ENCODE measurements at regions not wholly inside any gene's neighbourhood (a gene's known extent, or its start where the extent isn't known, plus 50 kb on each side); places are given as distances from the start of the nearest gene placed in this dataset.
A peak's percentile ranks its signal among the peaks of the same experiment; 100 is the strongest.

GRCh38 chr14:98368916-98369315 lies 903.1 kb downstream of the BCL11B start:
- no peak for DNase-seq

GRCh38 chr14:98369344-98369743 lies 902.7 kb downstream of the BCL11B start:
- no peak for DNase-seq

GRCh38 chr14:98370352-98370751 lies 901.6 kb downstream of the BCL11B start:
- DNase-seq: no peak

- DNase-seq: no peak
Observed at GRCh38 chr14:98371141-98371540, 900.9 kb downstream of the BCL11B start.

GRCh38 chr14:98374136-98374535 lies 897.9 kb downstream of the BCL11B start:
- no peak for DNase-seq

- DNase-seq: no peak
Observed at GRCh38 chr14:98375566-98375965, 896.4 kb downstream of the BCL11B start.

GRCh38 chr14:98379830-98380229 lies 892.2 kb downstream of the BCL11B start:
- DNase-seq: no peak

- DNase-seq: no peak
Observed at GRCh38 chr14:98382662-98383061, 889.3 kb downstream of the BCL11B start.

GRCh38 chr14:98385851-98386250 lies 886.1 kb downstream of the BCL11B start:
- DNase-seq: no peak

GRCh38 chr14:98391061-98391460 lies 880.9 kb downstream of the BCL11B start:
- no peak for DNase-seq

- DNase-seq: no peak
Observed at GRCh38 chr14:98393527-98393926, 878.5 kb downstream of the BCL11B start.

- DNase-seq: no peak
Observed at GRCh38 chr14:98404811-98405210, 867.2 kb downstream of the BCL11B start.

- DNase-seq: no peak
Observed at GRCh38 chr14:98408024-98408555, 863.9 kb downstream of the BCL11B start.

GRCh38 chr14:98408713-98409112 lies 863.3 kb downstream of the BCL11B start:
- DNase-seq: peak; percentile 27 to 32

GRCh38 chr14:98411154-98411553 lies 860.8 kb downstream of the BCL11B start:
- no peak for DNase-seq

- no peak for DNase-seq
Observed at GRCh38 chr14:98412431-98412830, 859.6 kb downstream of the BCL11B start.

- no peak for DNase-seq
Observed at GRCh38 chr14:98415766-98416165, 856.2 kb downstream of the BCL11B start.

- no peak for DNase-seq
Observed at GRCh38 chr14:98417001-98417400, 855.0 kb downstream of the BCL11B start.

- DNase-seq: no peak
Observed at GRCh38 chr14:98428483-98428994, 843.5 kb downstream of the BCL11B start.

GRCh38 chr14:98433436-98433835 lies 838.6 kb downstream of the BCL11B start:
- DNase-seq: no peak

GRCh38 chr14:98437113-98437512 lies 834.9 kb downstream of the BCL11B start:
- no peak for DNase-seq

- no peak for DNase-seq
Observed at GRCh38 chr14:98444077-98444476, 827.9 kb downstream of the BCL11B start.

GRCh38 chr14:98445718-98446117 lies 826.3 kb downstream of the BCL11B start:
- no peak for DNase-seq

- DNase-seq: no peak
Observed at GRCh38 chr14:98446508-98446907, 825.5 kb downstream of the BCL11B start.

GRCh38 chr14:98456231-98456630 lies 815.8 kb downstream of the BCL11B start:
- no peak for DNase-seq

Data from activated T-cell treated with anti-CD3 and anti-CD28 coated beads, Interleukin-2, amount 50 U/mL, for 48 hours (primary cell).